Neuron (in vitro differentiated cells): ENCODE measurements at regions not wholly inside any gene's neighbourhood (a gene's known extent, or its start where the extent isn't known, plus 50 kb on each side); places are given as distances from the start of the nearest gene placed in this dataset.

Experiments
- H2AFZ ChIP-seq: one replicate; pipeline ENCODE4 v1.6.1; 2013; ENCODE audit warnings: low read depth, mild to moderate bottlenecking, inconsistent platforms, low read length, moderate library complexity
- H3K27me3 ChIP-seq: one replicate; pipeline ENCODE4 v1.6.1; 2013; ENCODE audit warnings: low read length; ENCODE audit not compliant: insufficient read depth
- H3K36me3 ChIP-seq: one replicate; pipeline ENCODE4 v1.6.1; 2013; ENCODE audit warnings: low read length; ENCODE audit not compliant: insufficient read depth
- H3K4me1 ChIP-seq: one replicate; pipeline ENCODE4 v1.6.1; 2013; ENCODE audit warnings: low read length; ENCODE audit not compliant: insufficient read depth
- H3K4me3 ChIP-seq: 2 replicates; pipeline ENCODE4 v1.5.1; 2013; ENCODE audit warnings: mild to moderate bottlenecking, low read length, moderate library complexity
- H3K9me3 ChIP-seq: one replicate; pipeline ENCODE4 v1.6.1; 2013; ENCODE audit warnings: low read length

GRCh38 chr6:104585646-104586045, 274.1 kb downstream of the HACE1 start:
- Histone ChIP-seq H3K36me3 (no peaks in the 10 kb centered on the region), H3K9me3 (no peaks in the 10 kb centered on the region), H2AFZ (no peak overlapping the region), H3K4me1 (no peaks in the 10 kb centered on the region), H3K4me3 (no peak overlapping the region), H3K27me3 (no peaks in the 10 kb centered on the region)

DNA sequence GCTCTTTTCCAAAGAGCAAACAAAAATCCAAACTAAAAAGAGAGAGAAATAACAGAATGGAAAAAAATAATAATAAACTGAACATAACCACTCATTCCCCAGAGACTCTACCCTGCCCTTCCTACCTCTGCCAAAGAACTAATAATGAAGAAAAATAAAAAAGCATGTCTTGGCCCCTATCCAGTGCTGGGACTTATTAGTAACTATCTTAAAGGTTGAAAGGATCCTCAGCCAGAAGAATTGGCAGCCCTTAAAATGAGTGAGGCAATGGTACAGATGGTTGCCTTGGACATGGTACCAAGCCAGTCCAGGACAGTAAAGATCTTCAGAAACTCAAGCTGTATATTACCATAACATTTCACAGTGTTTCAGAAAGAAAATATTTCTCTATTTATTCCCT, 279.3 kb downstream of the HACE1 start:
- Histone ChIP-seq H3K9me3 (no peaks in the 10 kb centered on the region), H3K27me3 (no peaks in the 10 kb centered on the region), H3K4me1 (no peaks in the 10 kb centered on the region), H3K36me3 (no peaks in the 10 kb centered on the region), H3K4me3 (no peak overlapping the region), H2AFZ (no peak overlapping the region)

DNA sequence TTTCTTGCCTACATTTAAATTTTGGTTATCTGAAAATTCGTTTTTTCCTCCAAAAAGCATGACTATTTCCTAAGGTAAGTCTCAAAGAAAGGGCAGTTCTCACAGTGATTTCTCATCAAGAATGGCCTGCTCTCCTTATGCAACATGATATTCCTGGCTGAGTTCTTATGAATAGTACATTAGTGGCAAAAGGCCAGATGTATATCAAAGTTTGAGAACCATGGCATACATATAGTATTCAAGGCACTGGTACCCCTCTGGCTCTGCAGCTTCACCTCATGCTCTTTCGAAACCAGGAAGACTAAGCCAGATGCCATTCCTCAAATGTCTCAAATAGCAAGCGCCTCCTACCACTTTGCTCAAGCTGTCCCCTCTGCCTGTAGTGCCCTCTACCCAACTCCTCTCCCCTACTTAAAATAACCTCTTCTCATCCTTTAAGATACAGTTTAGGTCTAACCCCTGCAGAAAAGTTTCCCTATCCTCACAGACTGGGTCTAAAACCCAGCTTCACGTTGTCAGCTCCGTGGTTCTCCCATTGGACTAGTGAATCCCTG, 280.3 kb downstream of the HACE1 start:
- H3K27me3 ChIP-seq = no peaks in the 10 kb centered on the region
- H3K36me3 ChIP-seq = no peaks in the 10 kb centered on the region
- no peaks in the 10 kb centered on the region for H3K9me3 ChIP-seq
- no peak overlapping the region for H2AFZ ChIP-seq
- H3K4me3 ChIP-seq = no peak overlapping the region
- no peaks in the 10 kb centered on the region for H3K4me1 ChIP-seq

GRCh38 chr6:104575536-104575935, 284.2 kb downstream of the HACE1 start:
- Histone ChIP-seq H2AFZ (no peak overlapping the region), H3K27me3 (no peaks in the 10 kb centered on the region), H3K4me3 (no peak overlapping the region), H3K4me1 (no peaks in the 10 kb centered on the region), H3K36me3 (no peaks in the 10 kb centered on the region), H3K9me3 (no peaks in the 10 kb centered on the region)

- no peaks in the 10 kb centered on the region for H3K36me3 ChIP-seq
- H3K27me3 ChIP-seq = no peaks in the 10 kb centered on the region
- no peak overlapping the region for H3K4me3 ChIP-seq
- no peak overlapping the region for H2AFZ ChIP-seq
- H3K9me3 ChIP-seq = no peaks in the 10 kb centered on the region
- H3K4me1 ChIP-seq = no peaks in the 10 kb centered on the region
Measured at GRCh38 chr6:104574135-104574750, 285.5 kb downstream of the HACE1 start.

GRCh38 chr6:104573350-104573749, 286.4 kb downstream of the HACE1 start:
- H3K4me3 ChIP-seq = no peak overlapping the region
- no peaks in the 10 kb centered on the region for H3K27me3 ChIP-seq
- H3K4me1 ChIP-seq = no peaks in the 10 kb centered on the region
- no peaks in the 10 kb centered on the region for H3K36me3 ChIP-seq
- H3K9me3 ChIP-seq = no peaks in the 10 kb centered on the region
- H2AFZ ChIP-seq = no peak overlapping the region

DNA sequence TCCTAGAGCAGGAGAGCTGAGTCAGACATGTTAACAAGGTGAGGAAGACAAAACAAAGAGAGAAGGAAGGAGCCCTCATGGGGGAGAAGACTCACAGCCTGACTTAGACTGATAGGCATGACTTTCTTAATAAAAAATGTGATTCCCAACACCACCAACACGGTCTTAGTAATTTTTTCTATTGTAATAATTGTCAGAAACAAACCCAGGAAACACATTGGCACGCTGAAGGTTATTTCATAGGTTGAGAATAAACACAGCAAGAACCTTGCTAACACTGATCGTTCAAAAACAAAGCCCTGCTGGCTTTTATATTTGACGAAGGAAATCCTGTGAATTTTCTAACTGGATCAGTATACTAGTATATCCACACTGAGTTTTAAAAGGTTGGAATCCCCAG, 286.8 kb downstream of the HACE1 start:
- Histone ChIP-seq H3K4me3 (no peak overlapping the region), H3K36me3 (no peaks in the 10 kb centered on the region), H2AFZ (no peak overlapping the region), H3K9me3 (no peaks in the 10 kb centered on the region), H3K27me3 (no peaks in the 10 kb centered on the region), H3K4me1 (no peaks in the 10 kb centered on the region)

DNA sequence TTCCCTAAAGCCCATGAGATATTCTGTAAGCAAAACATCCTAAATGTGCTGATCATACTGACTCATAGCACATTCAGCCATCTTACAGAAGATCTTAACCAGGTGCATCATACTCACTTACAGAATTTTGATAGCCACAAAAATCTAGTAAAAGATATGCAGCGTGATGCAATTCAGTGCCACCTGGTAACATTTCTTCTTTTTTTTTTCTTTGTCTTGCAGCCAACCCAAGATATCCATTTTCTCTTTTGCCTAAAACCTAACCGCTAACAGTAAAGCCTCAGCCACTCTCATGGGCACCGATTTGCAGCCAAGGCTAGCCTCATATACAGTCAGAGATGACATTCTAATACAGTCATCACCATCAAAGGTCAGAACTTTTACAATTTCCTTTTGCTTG, 293.3 kb downstream of the HACE1 start:
- H3K4me1 ChIP-seq = no peaks in the 10 kb centered on the region
- no peaks in the 10 kb centered on the region for H3K27me3 ChIP-seq
- H3K36me3 ChIP-seq = no peaks in the 10 kb centered on the region
- H2AFZ ChIP-seq = no peak overlapping the region
- H3K9me3 ChIP-seq = no peaks in the 10 kb centered on the region
- H3K4me3 ChIP-seq = no peak overlapping the region

DNA sequence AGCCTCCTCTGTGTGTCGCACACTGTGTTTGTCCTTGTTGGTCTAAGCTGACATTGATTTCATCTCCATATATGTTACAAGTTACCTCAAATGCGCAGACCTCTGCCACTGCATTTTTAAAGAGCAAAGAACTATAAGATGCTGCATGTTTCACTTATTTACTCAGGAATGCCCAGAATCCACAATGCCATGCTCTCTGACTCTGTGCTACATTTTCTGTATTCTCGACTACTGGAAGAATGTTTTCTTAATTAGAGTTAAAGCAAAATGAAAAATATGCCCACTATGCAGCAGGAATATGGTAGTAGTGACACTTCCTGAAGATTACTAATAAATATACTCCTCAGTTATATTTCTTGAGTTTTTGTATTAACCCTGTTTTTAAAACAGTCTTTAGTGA, 296.4 kb downstream of the HACE1 start:
- H3K9me3 ChIP-seq = no peaks in the 10 kb centered on the region
- H2AFZ ChIP-seq = no peak overlapping the region
- no peaks in the 10 kb centered on the region for H3K27me3 ChIP-seq
- no peaks in the 10 kb centered on the region for H3K4me1 ChIP-seq
- H3K4me3 ChIP-seq = no peak overlapping the region
- no peaks in the 10 kb centered on the region for H3K36me3 ChIP-seq

- no peaks in the 10 kb centered on the region for H3K9me3 ChIP-seq
- H2AFZ ChIP-seq = no peak overlapping the region
- H3K27me3 ChIP-seq = no peaks in the 10 kb centered on the region
- H3K4me3 ChIP-seq = no peak overlapping the region
- no peaks in the 10 kb centered on the region for H3K36me3 ChIP-seq
- H3K4me1 ChIP-seq = no peaks in the 10 kb centered on the region
Measured at GRCh38 chr6:104559435-104560202, 300.1 kb downstream of the HACE1 start.

DNA sequence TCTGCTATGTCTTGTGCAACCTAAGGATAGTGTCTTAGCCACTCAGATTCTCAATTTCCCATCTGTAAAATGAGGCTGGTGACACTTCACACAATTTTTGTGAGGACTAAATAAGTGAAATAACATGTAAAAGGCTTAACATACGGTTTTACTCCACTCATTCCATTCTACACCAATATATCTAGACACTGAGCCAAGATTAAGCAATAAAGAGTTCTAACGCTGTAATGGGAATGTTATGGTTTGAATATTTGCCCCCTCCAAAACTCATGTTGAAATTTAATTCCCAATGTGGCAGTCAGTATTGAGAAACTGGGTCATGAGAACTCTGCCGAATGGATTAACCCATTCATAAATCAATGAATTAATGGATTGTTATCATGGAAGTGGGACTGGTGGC, 301.0 kb downstream of the HACE1 start:
- Histone ChIP-seq H3K36me3 (no peaks in the 10 kb centered on the region), H3K27me3 (no peaks in the 10 kb centered on the region)

GRCh38 chr6:104548297-104548696, 311.4 kb downstream of the HACE1 start:
- Histone ChIP-seq H3K4me1 (no peaks in the 10 kb centered on the region), H3K27me3 (no peaks in the 10 kb centered on the region), H2AFZ (no peak overlapping the region), H3K9me3 (no peaks in the 10 kb centered on the region), H3K4me3 (no peak overlapping the region), H3K36me3 (no peaks in the 10 kb centered on the region)

More for the DNA sequence above, 301.0 kb downstream of the HACE1 start:
- Histone ChIP-seq H3K9me3 (no peaks in the 10 kb centered on the region), H3K4me1 (no peaks in the 10 kb centered on the region), H2AFZ (no peak overlapping the region), H3K4me3 (no peak overlapping the region)

DNA sequence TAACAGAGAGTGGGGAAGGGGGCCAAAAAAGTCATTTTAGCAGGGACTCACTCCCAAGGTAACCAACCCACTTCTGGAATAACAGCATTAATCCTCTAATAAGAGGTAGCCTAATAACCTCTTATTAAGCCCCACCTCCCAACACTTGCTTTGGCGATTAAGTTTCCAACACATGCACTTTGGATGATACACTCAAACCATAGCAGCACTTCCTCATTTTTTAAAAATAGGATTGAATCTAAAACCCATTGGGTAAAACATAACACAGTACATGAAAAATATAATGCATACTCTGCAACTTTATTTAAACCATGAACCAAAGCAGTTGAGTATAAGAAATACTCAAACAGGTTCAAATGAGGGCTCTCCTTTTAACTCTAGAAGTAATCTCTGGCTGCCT, 318.3 kb downstream of the HACE1 start:
- Histone ChIP-seq H3K4me1 (no peaks in the 10 kb centered on the region), H2AFZ (no peak overlapping the region), H3K9me3 (no peaks in the 10 kb centered on the region), H3K27me3 (no peaks in the 10 kb centered on the region), H3K4me3 (no peak overlapping the region), H3K36me3 (no peaks in the 10 kb centered on the region)
